Tibial nerve (tissue), 4 donors: ENCODE measurements at regions not wholly inside any gene's neighbourhood (a gene's known extent, or its start where the extent isn't known, plus 50 kb on each side); places are given as distances from the start of the nearest gene placed in this dataset.

Experiments
- DNase-seq, 2 donors: peaks; one replicate each; pipeline ENCODE4 v3.0.0-alpha.2; 2019; ENCODE audit warnings: low spot score in 2 of 2
- H3K27ac ChIP-seq, 4 donors: fragments of 200-600 bp; sonication (generic) in 3 of 4; one replicate each; pipeline ENCODE4 v1.5.1; 2017 to 2019; ENCODE audit warnings: mild to moderate bottlenecking in 1 of 4
- H3K27me3 ChIP-seq, 2 donors: fragments of 200-600 bp; sonication (generic) in 1 of 2; one replicate each; pipeline versions ENCODE4 v1.5.1 to v1.6.0; 2017 to 2019
- H3K36me3 ChIP-seq, 3 donors: fragments of 200-600 bp; sonication (generic); one replicate each; pipeline ENCODE4 v1.5.1; 2018 to 2019
- H3K4me1 ChIP-seq, 4 donors: fragments of 200-600 bp; sonication (generic) in 3 of 4; one replicate each; pipeline ENCODE4 v1.5.1; 2017 to 2019
- H3K4me3 ChIP-seq, 4 donors: fragments of 200-600 bp; sonication (generic) in 3 of 4; one replicate each; pipeline ENCODE4 v1.5.1; 2017 to 2019; ENCODE audit warnings: mild to moderate bottlenecking in 1 of 4, moderate library complexity in 1 of 4
- H3K9me3 ChIP-seq, 4 donors: fragments of 200-600 bp; sonication (generic) in 3 of 4; one replicate each; pipeline ENCODE4 v1.5.1; 2017 to 2019
- CTCF ChIP-seq, 5 experiments: fragments of 200-600 bp in 3 of 5; fragments of 450-650 bp in 2 of 5; sonication (generic) in 3 of 5; IDR thresholded peaks; one replicate each; pipeline ENCODE4 v1.5.1; 2016 to 2019; ENCODE audit warnings: antibody characterized with exemption in 5 of 5, mild to moderate bottlenecking in 3 of 5, moderate library complexity in 2 of 5
- EP300 ChIP-seq, 2 donors: sonication (generic); formaldehyde crosslinking; IDR thresholded peaks; one replicate each; pipeline ENCODE4 v1.6.1; 2017; ENCODE audit warnings: antibody characterized with exemption in 2 of 2, mild to moderate bottlenecking in 1 of 2
- POLR2A ChIP-seq, 2 donors: fragments of 450-650 bp; IDR thresholded peaks; one replicate each; pipeline ENCODE4 v1.6.1; 2017; ENCODE audit warnings: antibody characterized with exemption in 2 of 2, mild to moderate bottlenecking in 2 of 2, moderate library complexity in 2 of 2
- WGBS, 2 donors: methylation state at CpG; one replicate each; pipeline ENCODE4 v1.1.5; 2018; 5-methylcytosine and 5-hydroxymethylcytosine counted together

GRCh38 chr21:22961258-22961657, 1963.0 kb downstream of the NCAM2 start:
- no peaks in the 10 kb centered on the region for H3K4me1 ChIP-seq
- H3K27me3 ChIP-seq, result no peaks in the 10 kb centered on the region
- DNase-seq, result no peak
- H3K9me3 ChIP-seq, result no peaks in the 10 kb centered on the region
- 69 to 79% methylated on average over 5 of the region's 5 CpGs for WGBS, 2 donors
- no peak for TF ChIP-seq POLR2A (IDR thresholded peaks at IDR 0.05)
- TF ChIP-seq EP300 (IDR thresholded peaks at IDR 0.05), result no peak
- no peak for TF ChIP-seq CTCF (IDR thresholded peaks at IDR 0.05)
- no peak overlapping the region for H3K4me3 ChIP-seq
- H3K27ac ChIP-seq, result no peak overlapping the region
- no peaks in the 10 kb centered on the region for H3K36me3 ChIP-seq

- DNase-seq, result no peak
- H3K27ac ChIP-seq, result no peak overlapping the region
- H3K4me3 ChIP-seq, result no peak overlapping the region
- H3K27me3 ChIP-seq, result no peaks in the 10 kb centered on the region
- no peaks in the 10 kb centered on the region for H3K36me3 ChIP-seq
- TF ChIP-seq POLR2A (IDR thresholded peaks at IDR 0.05) (no peak), EP300 (IDR thresholded peaks at IDR 0.05) (no peak), CTCF (IDR thresholded peaks at IDR 0.05) (no peak)
- H3K4me1 ChIP-seq, result no peaks in the 10 kb centered on the region
- 83 to 85% methylated on average over 3 of the region's 3 CpGs for WGBS, 2 donors
- no peaks in the 10 kb centered on the region for H3K9me3 ChIP-seq
Observed at GRCh38 chr21:22965455-22966135, 1967.4 kb downstream of the NCAM2 start.

GRCh38 chr21:22981819-22982218, 1983.6 kb downstream of the NCAM2 start:
- H3K4me1 ChIP-seq, result no peaks in the 10 kb centered on the region
- no peak overlapping the region for H3K27ac ChIP-seq
- TF ChIP-seq POLR2A (IDR thresholded peaks at IDR 0.05) (no peak), EP300 (IDR thresholded peaks at IDR 0.05) (no peak), CTCF (IDR thresholded peaks at IDR 0.05) (no peak)
- WGBS, 2 donors, result 70 to 91% methylated on average over 4 of the region's 4 CpGs
- H3K36me3 ChIP-seq, result no peaks in the 10 kb centered on the region
- DNase-seq, result no peak
- H3K4me3 ChIP-seq, result no peak overlapping the region
- H3K9me3 ChIP-seq, result no peaks in the 10 kb centered on the region
- H3K27me3 ChIP-seq, result no peaks in the 10 kb centered on the region

- H3K36me3 ChIP-seq, result no peaks in the 10 kb centered on the region
- H3K9me3 ChIP-seq, result no peaks in the 10 kb centered on the region
- no peak for DNase-seq
- WGBS, 2 donors, result 87 to 94% methylated on average over 4 of the region's 4 CpGs
- TF ChIP-seq EP300 (IDR thresholded peaks at IDR 0.05) (no peak), POLR2A (IDR thresholded peaks at IDR 0.05) (no peak), CTCF (IDR thresholded peaks at IDR 0.05) (no peak)
- no peaks in the 10 kb centered on the region for H3K27me3 ChIP-seq
- no peak overlapping the region for H3K4me3 ChIP-seq
- no peak overlapping the region for H3K27ac ChIP-seq
- H3K4me1 ChIP-seq, result no peaks in the 10 kb centered on the region
Observed at GRCh38 chr21:22993144-22993543, 1994.9 kb downstream of the NCAM2 start.

GRCh38 chr21:22993822-22994574, 1995.8 kb downstream of the NCAM2 start:
- Histone ChIP-seq H3K4me1 (no peaks in the 10 kb centered on the region), H3K9me3 (no peaks in the 10 kb centered on the region), H3K27ac (no peak overlapping the region), H3K36me3 (no peaks in the 10 kb centered on the region), H3K4me3 (no peak overlapping the region), H3K27me3 (no peaks in the 10 kb centered on the region)
- TF ChIP-seq EP300 (IDR thresholded peaks at IDR 0.05), result no peak
- no peak for TF ChIP-seq CTCF (IDR thresholded peaks at IDR 0.05)
- no peak for TF ChIP-seq POLR2A (IDR thresholded peaks at IDR 0.05)
- WGBS, 2 donors, result 91 to 93% methylated on average over 13 to 14 of the region's 14 CpGs
- no peak for DNase-seq
